Left lobe of liver (tissue), 2 donors: ENCODE measurements at regions not wholly inside any gene's neighbourhood (a gene's known extent, or its start where the extent isn't known, plus 50 kb on each side); places are given as distances from the start of the nearest gene placed in this dataset.
"Not testable (repeated sequence)": the region's sequence is repeated elsewhere in the genome, so short reads cannot be mapped to it uniquely, and the experiment has no call there.

ENCODE experiments used
- ATAC-seq: fragments of 200-7000 bp; cut with Tn5 transposase; one replicate; pipeline ENCODE4 v1.9.1; 2020; ENCODE audit warnings: mild to moderate bottlenecking, moderate library complexity
- DNase-seq: peaks from one replicate; pipeline ENCODE4 v3.0.0-alpha.2; 2020; ENCODE audit warnings: low spot score
- donor health status: DM: no; HTN: no; CAD: no; lungs with moderate emphysema.
- donor health status: DM: no; HTN: yes; CAD: no.

GRCh38 chr16:51244887-51245657, 94.0 kb upstream of the SALL1 start:
- DNase-seq (no peak), ATAC-seq (no peak)

- ATAC-seq (peak; percentile 91), DNase-seq (peak; percentile 60)
Observed at GRCh38 chr16:51243936-51244436, 92.9 kb upstream of the SALL1 start.

- ATAC-seq (no peak), DNase-seq (no peak)
Observed at GRCh38 chr16:51242296-51242994, 91.4 kb upstream of the SALL1 start.

GRCh38 chr16:51239196-51239595, 88.1 kb upstream of the SALL1 start:
- ATAC-seq (no peak), DNase-seq (no peak)

- ATAC-seq (no peak), DNase-seq (no peak)
Observed at GRCh38 chr16:51237861-51238378, 86.8 kb upstream of the SALL1 start.

GRCh38 chr16:51237207-51237606, 86.1 kb upstream of the SALL1 start:
- DNase-seq = no peak
- no peak for ATAC-seq

- DNase-seq (no peak), ATAC-seq (no peak)
Observed at GRCh38 chr16:51236583-51236982, 85.5 kb upstream of the SALL1 start.

GRCh38 chr16:51231702-51232101, 80.6 kb upstream of the SALL1 start:
- ATAC-seq = no peak
- no peak for DNase-seq

- not testable (repeated sequence) for ATAC-seq, DNase-seq
Observed at GRCh38 chr16:51230035-51230434, 79.0 kb upstream of the SALL1 start.

- ATAC-seq (no peak), DNase-seq (no peak)
Observed at GRCh38 chr16:51228097-51228659, 77.1 kb upstream of the SALL1 start.

- DNase-seq = no peak
- no peak for ATAC-seq
Observed at GRCh38 chr16:51225878-51226277, 74.8 kb upstream of the SALL1 start.

- DNase-seq = no peak
- no peak for ATAC-seq
Observed at GRCh38 chr16:51224317-51224716, 73.2 kb upstream of the SALL1 start.

GRCh38 chr16:51222016-51222415, 70.9 kb upstream of the SALL1 start:
- ATAC-seq (no peak), DNase-seq (no peak)

GRCh38 chr16:51211148-51211547, 60.1 kb upstream of the SALL1 start:
- ATAC-seq (peak; percentile 92), DNase-seq (no peak)

GRCh38 chr16:51210087-51210486, 59.0 kb upstream of the SALL1 start:
- ATAC-seq (peak; percentile 23), DNase-seq (no peak)

- ATAC-seq = no peak
- DNase-seq = no peak
Observed at GRCh38 chr16:51201604-51202003, 50.5 kb upstream of the SALL1 start.
